COLO668 (cell line): ENCODE measurements at regions not wholly inside any gene's neighbourhood (a gene's known extent, or its start where the extent isn't known, plus 50 kb on each side); places are given as distances from the start of the nearest gene placed in this dataset.

Experiments used
- DNase-seq: peaks from one replicate; lab custom pipeline; 2025; ENCODE audit not compliant: unreplicated experiment; lab: John Stamatoyannopoulos, UW

DNA sequence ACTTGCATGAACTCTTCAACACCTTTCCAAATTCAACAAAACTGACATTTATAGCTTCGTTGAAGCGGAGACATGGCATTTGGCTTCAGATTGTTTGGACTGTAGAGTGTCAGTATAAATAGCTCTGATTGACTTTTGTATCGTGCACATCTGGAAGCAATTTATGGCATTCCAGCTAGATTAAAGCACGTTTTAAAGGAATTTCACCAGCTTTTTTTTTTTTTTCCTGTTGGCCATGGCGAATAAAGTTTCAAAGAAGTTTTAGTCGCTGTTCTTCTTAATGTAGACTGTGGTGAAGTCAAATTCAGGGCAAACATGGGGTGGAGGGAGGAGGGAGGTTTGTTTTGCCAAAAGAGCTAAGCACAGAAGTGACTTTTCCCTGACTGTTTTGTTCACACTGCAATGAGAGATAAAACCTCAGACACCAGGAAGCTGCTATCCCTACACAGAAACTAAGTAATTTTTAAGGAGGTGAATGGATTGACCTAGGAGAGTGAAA lies 391.0 kb upstream of the RARB start:
- DNase-seq: no peak

DNA sequence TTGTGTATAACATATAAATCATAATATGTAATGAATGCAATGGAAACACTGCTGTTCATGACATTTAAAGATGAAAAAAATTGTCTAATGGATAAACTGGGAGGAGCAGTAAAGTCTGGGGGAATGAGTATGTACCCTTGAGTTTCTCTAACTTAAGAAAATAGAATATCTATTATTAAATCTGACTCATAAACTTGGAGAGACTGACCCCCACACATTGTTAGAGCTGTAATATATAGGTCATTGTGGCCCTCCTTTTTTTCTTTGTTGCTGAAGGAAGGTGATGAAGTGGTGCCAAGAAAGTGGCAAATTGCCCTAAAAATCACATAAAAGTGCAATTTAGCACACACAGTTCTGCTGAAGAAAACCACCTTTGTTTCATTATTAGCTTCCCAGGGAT lies 389.8 kb upstream of the RARB start:
- no peak for DNase-seq

DNA sequence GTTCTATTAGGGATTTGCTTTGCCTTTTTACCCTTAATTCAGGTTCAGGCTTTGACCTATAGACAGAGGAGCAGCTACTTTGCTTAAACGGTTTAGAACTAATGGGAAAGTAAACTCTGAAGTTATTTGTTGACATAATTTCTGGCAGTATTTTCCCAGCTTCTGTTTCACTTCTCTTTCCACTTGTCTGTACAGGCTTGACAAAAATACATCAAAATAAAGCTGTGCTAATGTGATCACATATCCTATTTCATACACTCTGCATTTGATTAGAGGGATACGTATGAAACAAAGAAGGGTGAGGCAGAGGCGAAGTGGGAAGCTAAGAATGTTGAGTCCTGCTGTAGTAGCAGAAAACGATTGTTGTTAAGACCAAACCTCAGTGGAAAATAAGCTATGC lies 389.1 kb upstream of the RARB start:
- no peak for DNase-seq

DNA sequence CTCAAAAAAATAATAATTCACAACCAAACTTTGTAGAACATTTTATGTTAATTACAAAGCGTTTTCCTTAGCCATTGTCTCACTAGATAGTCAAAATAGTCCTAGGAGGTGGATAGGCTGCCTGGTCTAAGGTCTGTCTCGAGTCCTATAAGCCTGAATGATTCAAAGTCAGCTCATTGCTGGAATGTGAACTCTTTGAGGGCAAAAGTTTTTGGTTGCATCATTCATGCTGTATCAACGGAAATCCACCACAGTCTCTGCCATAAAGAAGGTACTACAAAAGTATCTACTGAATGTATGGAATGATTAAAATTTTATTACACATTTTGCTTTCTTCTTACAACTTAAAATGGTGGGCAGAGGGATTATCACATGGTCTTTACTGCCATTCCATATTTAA lies 387.3 kb upstream of the RARB start:
- DNase-seq: no peak

DNA sequence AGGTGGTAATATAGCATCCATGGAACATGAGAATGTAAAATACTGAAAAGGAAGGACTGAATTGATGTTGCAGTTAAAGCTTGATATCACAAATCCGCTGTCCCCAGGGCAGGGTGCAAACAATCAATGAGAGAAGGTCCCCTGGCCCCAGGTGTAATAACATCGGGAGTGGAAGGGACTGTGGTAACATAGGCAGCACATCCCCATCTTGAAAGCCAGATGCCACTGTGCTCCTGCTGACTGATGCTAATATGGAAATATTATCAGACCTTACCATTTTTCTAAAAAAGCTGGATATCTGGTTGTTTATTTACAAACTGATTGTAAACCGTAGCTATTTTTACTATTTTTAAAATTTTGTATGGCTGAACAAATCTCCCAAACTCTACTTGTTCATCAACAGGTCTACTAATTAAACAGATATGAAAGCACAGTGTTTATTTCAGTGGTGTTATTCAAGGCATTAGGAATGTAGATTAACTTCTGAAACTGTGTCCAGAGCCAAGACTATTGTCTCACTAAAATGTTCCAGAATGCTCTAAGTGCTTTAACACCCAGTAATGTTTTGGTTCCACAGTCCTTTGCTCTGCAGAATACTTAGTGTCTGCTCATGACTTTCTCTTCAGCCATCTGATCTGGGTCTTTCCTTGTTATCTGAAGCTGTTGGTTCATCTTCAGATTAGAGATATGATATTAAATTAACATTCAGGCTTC lies 386.0 kb upstream of the RARB start:
- no peak for DNase-seq

DNA sequence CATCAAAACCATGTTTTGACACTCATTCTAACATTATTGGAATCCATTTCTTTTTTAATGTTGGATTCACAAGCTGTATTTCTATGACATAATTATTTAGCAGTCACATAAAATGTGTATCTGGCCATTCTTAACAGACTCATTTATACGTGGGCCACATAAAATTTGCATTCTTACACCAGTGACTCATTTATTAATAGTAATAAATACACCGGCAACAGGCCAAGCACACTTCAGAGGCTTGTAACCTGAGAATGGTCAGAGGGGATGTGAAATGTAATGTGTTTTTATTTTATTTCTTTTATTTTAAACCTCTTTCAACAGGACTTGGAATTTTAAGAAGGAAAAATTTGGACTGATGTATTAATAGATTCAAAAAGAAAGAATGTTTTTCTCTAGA lies 384.9 kb upstream of the RARB start:
- no peak for DNase-seq

DNA sequence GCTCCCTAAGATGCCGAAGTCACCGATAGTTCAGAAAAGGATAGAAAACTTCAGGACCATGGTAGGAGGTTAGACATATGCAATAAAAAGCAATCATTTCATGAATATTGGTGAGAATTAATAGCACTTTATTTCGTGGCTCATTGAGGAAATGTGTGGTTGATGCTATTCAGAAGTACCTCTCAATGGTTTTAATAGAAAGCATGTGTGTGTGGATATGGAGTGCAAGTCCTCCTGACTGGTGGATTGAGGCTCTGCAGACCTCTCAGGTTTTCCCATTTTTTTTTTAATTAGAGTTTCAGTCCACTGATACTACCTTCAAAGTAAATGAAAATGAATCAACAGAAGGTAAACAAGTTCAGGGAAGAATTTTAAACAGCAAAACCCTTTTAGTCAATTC lies 384.3 kb upstream of the RARB start:
- no peak for DNase-seq

DNA sequence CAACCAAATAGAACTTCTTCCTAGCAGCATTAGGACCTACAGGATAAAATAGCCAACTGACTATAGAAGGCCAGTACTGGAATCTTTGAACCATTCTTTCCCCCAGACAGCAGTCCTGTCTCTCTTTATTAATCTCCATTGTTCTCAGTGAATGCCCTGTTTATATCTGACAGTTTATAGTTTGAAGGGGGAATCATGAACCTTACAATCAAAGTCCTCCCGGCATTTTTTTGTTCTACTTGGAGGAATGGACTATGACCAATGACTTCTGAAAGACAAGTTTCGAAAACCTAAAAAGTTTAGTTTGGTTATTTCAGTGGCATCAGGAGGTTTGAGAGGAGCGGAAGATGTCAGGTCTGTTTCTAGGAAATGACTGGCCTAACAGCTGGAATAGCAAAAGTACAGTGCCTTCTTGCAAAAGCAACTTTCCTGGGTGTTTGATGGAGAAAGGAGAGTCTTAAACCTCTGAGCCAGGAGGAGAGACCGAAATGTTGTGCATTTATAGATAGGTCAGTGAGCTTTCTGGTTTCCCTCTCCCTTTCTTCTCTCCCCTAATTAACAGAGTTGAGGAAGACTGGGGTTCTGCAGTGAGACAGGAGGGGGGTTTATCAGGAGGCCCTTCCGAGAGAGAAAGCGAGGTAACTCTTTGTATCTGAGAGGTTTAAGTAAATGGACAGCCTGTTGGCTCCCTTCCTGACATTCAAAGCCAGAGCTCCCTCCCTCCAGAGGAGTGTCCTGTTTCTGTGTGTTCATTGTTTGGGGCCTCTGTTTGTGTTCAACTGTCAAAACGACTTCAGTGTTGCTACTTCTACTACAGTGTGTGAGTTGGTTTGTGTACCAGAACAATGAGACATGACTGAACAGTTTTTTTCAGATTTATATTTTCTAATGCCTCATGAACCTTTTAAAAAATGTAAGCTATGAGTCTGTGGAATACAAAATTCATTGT lies 383.0 kb upstream of the RARB start:
- DNase-seq: no peak

DNA sequence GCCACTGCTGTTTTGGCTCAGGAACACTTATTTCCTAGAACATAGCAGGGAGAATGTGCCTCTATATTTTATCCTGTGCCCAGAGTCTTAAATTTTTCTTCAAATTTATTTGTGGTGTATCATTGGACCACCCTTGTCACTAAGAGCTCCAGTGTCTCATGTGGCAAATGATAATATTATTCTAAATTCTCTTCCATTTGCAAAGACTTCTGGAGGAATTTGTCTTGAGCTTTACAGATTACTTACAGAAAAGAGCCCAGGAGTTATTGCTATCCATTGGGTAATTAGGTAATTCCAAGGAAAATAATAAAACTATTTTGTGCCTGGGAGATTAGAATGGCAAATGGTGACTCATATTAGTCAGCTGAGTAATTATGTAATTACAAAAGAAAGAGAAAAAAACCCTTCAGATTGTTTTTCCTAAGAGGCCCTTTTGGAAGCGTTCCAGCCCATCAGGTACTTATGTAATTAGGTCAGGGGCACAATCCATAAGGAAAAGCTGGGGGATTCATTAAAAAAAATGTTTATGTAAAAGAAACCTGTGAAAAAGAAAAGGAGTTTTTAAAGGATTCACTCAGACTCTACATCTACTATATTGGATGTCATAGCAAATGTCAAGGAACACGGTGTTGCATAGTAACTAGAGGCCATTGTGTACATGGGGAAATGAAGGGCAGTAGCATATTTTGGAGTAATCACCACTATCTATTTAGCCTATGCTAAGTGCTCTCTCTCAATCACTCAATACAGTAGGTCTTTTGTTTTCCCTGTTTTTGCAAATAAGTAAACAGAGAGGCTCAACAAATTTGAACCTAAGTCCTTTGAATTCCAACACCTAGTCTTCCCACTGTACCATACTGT lies 380.9 kb upstream of the RARB start:
- no peak for DNase-seq

DNA sequence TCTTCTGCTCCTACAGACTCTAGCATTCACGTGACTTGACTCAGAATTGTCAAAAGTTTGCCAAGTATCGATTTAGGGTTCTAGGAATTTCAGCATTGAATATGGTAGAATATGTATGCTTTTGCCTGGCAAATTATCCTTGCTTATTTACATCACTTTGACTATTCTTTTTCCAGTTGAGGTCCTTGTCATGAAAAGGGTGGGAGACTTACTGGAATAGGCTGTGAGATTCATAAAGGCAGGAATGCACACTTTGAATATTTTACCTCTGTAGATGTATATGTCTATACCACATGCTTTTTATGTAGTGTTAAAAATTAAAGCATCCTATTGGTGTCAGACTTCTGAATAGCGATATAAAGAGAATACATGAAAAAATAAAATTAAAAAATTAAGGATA lies 378.8 kb upstream of the RARB start:
- no peak for DNase-seq

DNA sequence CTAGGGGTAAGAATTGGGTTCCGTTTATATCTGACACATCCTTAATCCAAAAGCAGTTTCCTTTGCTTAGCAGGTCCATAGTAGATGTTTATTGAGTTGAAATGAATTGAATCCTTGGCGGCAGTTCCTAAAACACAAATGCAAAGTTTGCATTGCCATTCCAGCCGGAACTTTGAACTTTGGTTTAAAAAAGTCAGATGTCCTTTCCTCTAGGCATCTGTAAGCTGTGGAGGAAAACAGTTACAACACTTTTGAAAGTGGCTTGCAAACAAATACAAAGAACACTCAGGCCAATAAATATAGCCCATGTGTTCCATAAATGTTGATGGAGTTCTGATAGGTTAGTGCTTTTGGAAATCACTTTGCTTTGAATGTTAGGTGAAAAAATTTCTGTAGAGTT lies 374.7 kb upstream of the RARB start:
- DNase-seq: no peak

DNA sequence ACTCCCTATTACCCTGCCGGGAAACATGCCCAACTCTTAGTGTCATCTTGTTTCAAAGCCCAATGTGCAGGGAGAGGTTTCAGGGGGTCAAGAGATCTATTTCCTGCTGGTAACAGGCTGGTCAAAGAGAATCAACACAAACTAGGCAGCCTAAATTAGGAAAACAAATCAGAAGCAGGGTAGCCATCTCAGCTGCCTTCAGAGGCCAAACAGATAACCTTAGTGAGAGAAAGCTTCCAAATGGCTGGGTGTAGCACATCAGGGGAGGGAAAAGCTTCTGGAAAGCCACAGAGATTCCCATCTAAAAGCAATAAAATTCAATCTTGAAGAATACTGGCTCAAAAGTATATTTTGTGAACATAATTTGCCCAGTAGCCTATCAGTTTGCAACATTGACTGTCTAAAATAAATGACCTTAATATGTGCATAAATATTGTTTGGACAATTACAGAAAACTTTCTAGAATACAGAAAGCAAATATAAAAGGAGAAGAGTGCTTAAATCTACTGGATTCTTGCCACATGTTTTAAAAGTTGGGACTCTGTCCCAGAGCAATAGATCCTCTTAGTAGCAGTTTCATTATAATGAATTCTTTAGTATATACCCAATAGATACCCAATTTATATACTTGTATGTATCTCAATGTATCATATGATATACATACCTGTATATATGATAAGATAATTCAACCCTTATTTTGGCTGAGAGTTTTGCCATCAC lies 371.9 kb upstream of the RARB start:
- DNase-seq: no peak

DNA sequence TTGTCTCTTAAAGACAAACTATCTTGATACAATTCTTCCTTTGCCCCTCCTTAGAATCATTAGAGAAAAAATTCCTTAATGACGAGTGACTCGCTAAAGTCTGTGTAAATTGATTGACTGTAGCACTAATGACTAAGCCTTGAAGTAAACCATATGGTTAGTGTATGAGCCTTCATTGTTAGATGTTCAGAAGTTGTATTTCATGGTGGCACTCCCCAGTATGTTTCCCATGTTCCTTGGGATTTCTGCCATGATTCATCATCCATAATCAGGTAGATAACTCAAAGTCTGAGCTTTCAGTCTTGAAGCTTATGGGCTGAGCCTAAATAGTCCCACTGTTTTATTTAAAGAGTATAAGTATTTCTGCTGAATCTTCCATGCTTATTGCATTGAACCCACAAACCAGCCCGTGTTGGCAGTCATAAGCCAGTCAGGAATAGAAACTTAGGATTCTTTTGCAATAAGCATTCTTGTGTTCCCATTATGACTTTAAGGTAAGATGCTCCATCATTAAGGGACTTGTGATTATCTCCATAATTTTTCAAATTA lies 371.2 kb upstream of the RARB start:
- DNase-seq: no peak

DNA sequence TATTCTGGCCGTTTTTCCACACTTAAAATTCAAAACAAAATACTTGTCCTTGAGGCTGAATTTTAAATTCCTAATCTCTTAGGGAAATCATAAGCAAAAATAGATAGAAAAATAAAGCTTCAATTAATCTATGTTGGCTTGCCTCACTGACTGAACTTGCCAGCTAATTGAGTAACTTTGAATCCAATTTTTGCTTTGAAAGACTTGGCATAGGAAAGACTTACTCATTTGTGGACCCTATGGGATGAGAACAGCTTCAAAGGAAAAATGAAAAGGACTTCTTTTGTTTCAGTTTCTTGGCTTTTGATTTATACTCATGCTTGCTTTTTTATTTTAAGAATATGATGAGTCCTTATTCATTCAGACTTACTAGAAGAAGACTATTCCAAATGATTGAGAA lies 370.7 kb upstream of the RARB start:
- no peak for DNase-seq

DNA sequence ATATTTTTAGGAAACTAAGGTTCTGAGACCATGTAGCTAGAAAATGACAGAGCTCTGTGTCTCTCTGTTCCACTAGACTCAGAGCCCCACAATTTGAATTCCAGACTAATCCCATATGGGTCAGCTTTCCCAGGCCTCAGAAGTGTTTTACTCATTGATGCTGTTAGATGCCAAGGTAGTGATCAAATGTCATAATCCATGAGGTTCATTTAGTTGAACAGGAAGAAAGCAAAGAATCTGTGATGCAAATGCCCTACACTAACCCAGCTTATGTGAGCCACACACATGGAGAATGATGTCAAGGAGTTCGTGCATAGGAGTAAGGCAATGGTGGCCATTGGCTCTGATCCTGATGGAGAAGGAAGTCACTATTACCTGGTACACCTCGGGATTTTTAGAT lies 363.4 kb upstream of the RARB start:
- no peak for DNase-seq

DNA sequence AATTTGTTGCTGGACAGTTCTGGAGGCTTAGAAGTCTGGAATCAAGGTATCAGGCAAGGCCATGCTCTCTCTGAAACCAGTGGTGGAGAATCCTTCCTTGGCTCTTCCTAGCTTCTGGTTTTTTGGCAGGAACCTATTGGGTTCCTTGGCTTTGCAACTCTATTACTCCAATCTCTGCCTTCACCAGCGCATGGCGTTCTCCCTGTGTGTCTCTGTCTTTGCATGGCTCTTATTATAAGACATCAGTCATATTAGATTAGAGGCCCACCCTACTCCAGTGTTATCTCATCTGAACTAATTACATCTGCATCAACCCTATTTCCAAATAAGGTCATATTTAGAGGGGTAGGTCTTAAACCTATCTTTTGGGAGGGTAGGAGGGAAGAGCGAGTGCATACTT lies 358.1 kb upstream of the RARB start:
- DNase-seq: no peak

DNA sequence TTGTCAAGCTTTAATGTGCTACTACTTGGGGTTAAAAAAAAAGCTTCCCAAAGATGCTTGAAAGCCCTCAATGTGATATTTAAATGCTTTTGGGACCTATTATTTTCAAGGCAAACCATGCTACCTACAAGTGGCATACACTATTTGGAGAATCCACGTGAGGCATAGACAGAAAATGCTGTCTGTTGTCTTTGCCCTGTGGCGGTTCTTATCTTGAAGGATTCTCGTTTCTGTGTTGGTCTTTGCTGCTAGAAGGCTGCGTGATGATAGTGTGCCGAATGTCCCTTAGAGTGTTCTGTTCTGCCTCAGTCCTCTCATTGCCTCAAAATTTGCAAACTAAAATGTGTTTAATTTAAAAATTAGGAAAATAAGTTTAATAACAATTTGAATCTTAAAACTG lies 356.2 kb upstream of the RARB start:
- no peak for DNase-seq

DNA sequence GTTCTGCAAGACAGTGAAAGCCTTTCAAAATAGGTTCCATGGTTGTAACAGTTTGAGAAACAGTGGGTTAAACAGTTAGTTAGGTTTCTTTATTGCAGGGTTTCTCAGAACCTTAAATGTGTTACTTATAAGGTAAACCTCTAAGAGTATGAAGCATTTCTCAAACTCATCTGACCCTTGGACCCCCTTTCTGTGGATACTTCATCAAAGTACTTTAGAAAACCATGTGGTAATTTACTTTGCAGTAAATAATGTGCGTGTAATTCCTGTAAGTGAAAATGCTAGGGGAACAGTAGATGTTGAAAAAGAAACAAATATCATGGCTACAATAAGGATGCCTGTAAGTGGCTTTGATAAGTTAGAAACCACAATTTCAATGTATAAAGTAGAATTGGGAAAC lies 354.6 kb upstream of the RARB start:
- DNase-seq: no peak

DNA sequence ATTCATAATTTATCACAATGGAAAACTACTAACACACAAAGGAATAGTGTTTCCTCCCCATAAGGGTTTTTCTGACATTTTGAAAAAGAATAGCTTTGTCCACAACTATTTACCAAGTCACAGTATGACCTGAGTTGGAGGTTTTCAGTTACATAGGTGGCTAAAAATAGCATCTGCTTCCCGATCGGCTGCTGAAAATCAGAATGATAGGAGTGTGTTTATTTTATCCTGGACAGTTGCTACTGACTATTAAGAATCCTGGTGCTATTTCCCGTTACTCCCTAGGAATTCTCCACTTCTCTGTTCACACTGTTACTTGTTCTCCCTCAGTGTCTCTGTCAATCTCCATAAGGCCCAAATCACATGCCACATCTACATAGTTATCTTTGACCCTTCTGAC lies 353.9 kb upstream of the RARB start:
- no peak for DNase-seq

DNA sequence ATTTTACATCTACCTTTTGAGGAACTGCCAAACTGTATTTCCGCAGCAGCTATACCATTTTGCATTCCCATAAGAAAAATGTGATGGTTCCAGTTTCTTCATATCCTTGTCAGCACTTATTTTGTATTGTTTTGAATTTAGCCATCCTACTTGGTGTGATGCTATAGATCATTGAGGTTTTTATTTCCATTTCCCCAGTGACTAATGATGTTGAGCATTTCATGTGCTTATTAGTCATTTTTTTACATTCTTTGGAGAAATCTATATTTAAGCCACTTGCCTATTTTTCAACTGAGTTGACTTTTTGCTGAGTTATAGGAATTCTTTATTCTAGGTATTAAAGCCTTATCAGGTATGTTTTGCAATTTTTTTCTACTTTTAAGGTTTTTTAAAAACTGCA lies 347.6 kb upstream of the RARB start:
- DNase-seq: no peak
